Spleen (tissue), 7 donors: ENCODE measurements at regions not wholly inside any gene's neighbourhood (a gene's known extent, or its start where the extent isn't known, plus 50 kb on each side); places are given as distances from the start of the nearest gene placed in this dataset.
A peak's percentile ranks its signal among the peaks of the same experiment; 100 is the strongest.

ENCODE experiments used
- POLR2A ChIP-seq, 3 donors: fragments of 450-650 bp; IDR thresholded peaks; one replicate each; pipeline ENCODE4 v1.5.1; 2017; ENCODE audit warnings: antibody characterized with exemption in 3 of 3, mild to moderate bottlenecking in 1 of 3
- POLR2AphosphoS5 ChIP-seq, 3 donors: sonication (generic); formaldehyde crosslinking; IDR thresholded peaks; one replicate each; pipeline ENCODE4 v1.5.1; 2017; ENCODE audit warnings: antibody characterized with exemption in 3 of 3
- TF ChIP-seq, protein P1 (sequence below), 11 experiments: fragments of 200-600 bp in 7 of 11; fragments of 450-650 bp in 4 of 11; sonication (generic) in 4 of 11; IDR thresholded peaks in 8 of 11; conservative IDR thresholded peaks in 3 of 11; 1 replicate in 7 of 11; 2 replicates in 4 of 11; pipeline versions ENCODE4 v1.4.0 to v1.8.0; 2016 to 2021; ENCODE audit warnings: antibody characterized with exemption in 11 of 11, inconsistent platforms in 4 of 11, mild to moderate bottlenecking in 1 of 11
- donor health status: DM: no; HTN: no; CAD: no; lungs with moderate emphysema.
- donor health status: DM: no; HTN: no; CAD: no.
- donor health status: DM: no; HTN: no; CAD: no.

DNA sequence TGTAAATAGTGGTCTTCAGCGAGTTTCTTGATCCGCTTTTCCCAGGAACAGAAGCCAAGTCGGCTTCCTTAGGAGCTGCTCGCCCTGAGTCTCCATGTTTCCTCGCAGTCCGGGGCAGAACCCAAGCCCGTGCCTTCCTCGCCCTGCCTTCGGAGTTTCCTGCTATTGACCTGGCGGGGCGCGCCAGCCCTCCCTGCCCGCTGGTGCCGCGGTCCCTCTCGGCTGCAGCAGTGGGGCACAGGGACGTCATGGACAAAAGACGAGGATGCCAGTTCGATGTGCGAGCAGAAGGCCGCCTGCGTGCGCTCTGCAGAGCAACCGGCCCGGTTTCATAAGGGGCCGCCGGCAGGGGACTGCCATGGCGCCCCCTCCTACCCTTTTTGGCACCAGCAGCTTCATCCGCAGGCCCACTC, 156.6 kb downstream of the TM9SF2 start:
- TF ChIP-seq, protein P1, sequence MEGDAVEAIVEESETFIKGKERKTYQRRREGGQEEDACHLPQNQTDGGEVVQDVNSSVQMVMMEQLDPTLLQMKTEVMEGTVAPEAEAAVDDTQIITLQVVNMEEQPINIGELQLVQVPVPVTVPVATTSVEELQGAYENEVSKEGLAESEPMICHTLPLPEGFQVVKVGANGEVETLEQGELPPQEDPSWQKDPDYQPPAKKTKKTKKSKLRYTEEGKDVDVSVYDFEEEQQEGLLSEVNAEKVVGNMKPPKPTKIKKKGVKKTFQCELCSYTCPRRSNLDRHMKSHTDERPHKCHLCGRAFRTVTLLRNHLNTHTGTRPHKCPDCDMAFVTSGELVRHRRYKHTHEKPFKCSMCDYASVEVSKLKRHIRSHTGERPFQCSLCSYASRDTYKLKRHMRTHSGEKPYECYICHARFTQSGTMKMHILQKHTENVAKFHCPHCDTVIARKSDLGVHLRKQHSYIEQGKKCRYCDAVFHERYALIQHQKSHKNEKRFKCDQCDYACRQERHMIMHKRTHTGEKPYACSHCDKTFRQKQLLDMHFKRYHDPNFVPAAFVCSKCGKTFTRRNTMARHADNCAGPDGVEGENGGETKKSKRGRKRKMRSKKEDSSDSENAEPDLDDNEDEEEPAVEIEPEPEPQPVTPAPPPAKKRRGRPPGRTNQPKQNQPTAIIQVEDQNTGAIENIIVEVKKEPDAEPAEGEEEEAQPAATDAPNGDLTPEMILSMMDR (IDR thresholded peaks at IDR 0.05 in 8 of 11, conservative IDR thresholded peaks at IDR 0.05 in 3 of 11) = no peak
- TF ChIP-seq POLR2AphosphoS5 (IDR thresholded peaks at IDR 0.05) (peak in 2 of 3 donors; percentile 49 to 50), POLR2A (IDR thresholded peaks at IDR 0.05) (no peak)
